ENCODE measurements at regions not wholly inside any gene's neighbourhood (a gene's known extent, or its start where the extent isn't known, plus 50 kb on each side); places are given as distances from the start of the nearest gene placed in this dataset.

DNA sequence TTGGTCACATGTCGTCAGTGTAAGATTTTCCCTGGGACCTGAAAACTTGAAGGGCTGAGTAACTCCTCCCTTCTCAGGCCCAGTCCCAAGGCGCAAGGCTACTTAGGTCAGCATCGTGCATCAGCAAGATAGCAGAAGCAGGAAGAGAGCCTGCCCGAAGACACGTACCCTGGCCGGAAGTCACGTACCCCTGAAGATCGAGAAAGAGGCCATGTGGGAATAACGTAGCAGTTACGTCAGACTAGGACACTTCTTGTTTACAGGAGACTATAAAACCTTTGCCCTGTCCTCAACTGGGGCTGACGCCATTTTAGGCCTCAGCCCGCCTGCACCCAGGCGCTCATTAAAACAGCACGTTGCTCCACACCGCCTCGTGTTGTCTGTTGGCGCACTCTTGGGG is 114.3 kb upstream of the GALNT17 start:
- Histone ChIP-seq H3K4me1 (ENCODE audit: control insufficient read depth, extremely low read depth, insufficient read depth, low read length) (no peaks in the 10 kb centered on the region), H3K4me2 (ENCODE audit: insufficient read depth, low read length) (no peak overlapping the region), H4K20me1 (replicated peaks; ENCODE audit: control insufficient read depth, extremely low read depth, insufficient read depth, low read length) (no peaks in the 10 kb centered on the region), H3K4me3 (replicated peaks in 1 of 3; ENCODE audit: insufficient read depth in 1 of 3, low read depth in 1 of 3, low read length in 3 of 3) (no peak overlapping the region), H2AFZ (ENCODE audit: low read depth, low read length) (no peak overlapping the region), H3K36me3 (ENCODE audit: control insufficient read depth in 2 of 2, extremely low read depth in 1 of 2, insufficient read depth in 2 of 2, low read length in 2 of 2) (no peaks in the 10 kb centered on the region), H3K79me2 (ENCODE audit: control insufficient read depth, insufficient read depth, low read length) (no peaks in the 10 kb centered on the region), H3K9me1 (replicated peaks; ENCODE audit: control insufficient read depth, extremely low read depth, insufficient read depth, low read length) (no peaks in the 10 kb centered on the region), H3K27me3 (ENCODE audit: control insufficient read depth in 2 of 2, insufficient read depth in 2 of 2, low read length in 2 of 2) (no peaks in the 10 kb centered on the region), H3K9me3 (replicated peaks; ENCODE audit: control insufficient read depth, insufficient read depth, low read length) (peaks cover 9% of the 10 kb centered on the region), H3K9ac (replicated peaks; ENCODE audit: extremely low read depth, insufficient read depth, low read length) (no peak overlapping the region), H3K27ac (ENCODE audit: insufficient read depth, low read depth, low read length) (no peak overlapping the region)
- FAIRE-seq (no peak), DNase-seq (ENCODE audit: low read depth, low spot score) (no peak)
- ChIA-PET POLR2A (no interaction called here), CTCF (no interaction called here)
- TF ChIP-seq JUN (IDR thresholded peaks at IDR 0.05; ENCODE audit: borderline replicate concordance, insufficient read depth, insufficient read length, low read depth): no peak
- TF ChIP-seq, protein P1, sequence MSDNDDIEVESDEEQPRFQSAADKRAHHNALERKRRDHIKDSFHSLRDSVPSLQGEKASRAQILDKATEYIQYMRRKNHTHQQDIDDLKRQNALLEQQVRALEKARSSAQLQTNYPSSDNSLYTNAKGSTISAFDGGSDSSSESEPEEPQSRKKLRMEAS (IDR thresholded peaks at IDR 0.05; ENCODE audit: insufficient read depth, insufficient read length): no peak
- TF ChIP-seq POLR2AphosphoS5 (IDR thresholded peaks at IDR 0.05; ENCODE audit: insufficient read depth, low read depth, low read length): no peak
- intact Hi-C loops (cut with micrococcal nuclease): no loop called here
- no TSS peak for BruUV-seq (replicated peaks)
- dilution Hi-C loops (cut with MboI; ENCODE audit: extremely low pct_ligation_motif_present, low sequenced_read_pairs): no loop called here

DNA sequence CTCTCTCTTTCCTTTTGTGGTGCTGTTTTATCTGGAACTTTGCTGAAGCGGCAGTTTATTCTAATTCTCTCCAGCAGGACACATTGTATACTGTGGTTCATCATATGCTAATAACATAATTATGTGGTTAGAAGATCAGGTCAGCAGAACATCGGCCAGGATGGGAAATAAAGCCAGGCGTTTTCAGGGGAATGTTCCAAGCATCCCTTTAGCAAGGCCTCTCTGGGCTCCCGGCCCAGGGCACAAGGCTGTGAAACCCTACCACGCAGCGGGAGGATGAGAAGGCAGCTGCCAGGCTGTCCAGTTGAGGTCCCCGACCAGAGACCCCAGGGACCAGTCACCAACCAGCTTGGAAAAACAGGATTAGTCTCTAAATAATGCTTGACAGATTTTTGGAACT is 112.2 kb upstream of the GALNT17 start:
- H3K36me3 ChIP-seq (ENCODE audit: control insufficient read depth in 2 of 2, extremely low read depth in 1 of 2, insufficient read depth in 2 of 2, low read length in 2 of 2): no peaks in the 10 kb centered on the region
- H2AFZ ChIP-seq (ENCODE audit: low read depth, low read length): no peak overlapping the region
- no peaks in the 10 kb centered on the region for H4K20me1 ChIP-seq (replicated peaks; ENCODE audit: control insufficient read depth, extremely low read depth, insufficient read depth, low read length)
- no peaks in the 10 kb centered on the region for H3K79me2 ChIP-seq (ENCODE audit: control insufficient read depth, insufficient read depth, low read length)
- no peaks in the 10 kb centered on the region for H3K9me1 ChIP-seq (replicated peaks; ENCODE audit: control insufficient read depth, extremely low read depth, insufficient read depth, low read length)
- dilution Hi-C loops (cut with MboI; ENCODE audit: extremely low pct_ligation_motif_present, low sequenced_read_pairs) (no loop called here), intact Hi-C loops (cut with micrococcal nuclease) (no loop called here)
- H3K4me3 ChIP-seq (replicated peaks in 1 of 3; ENCODE audit: insufficient read depth in 1 of 3, low read depth in 1 of 3, low read length in 3 of 3): no peak overlapping the region
- ChIA-PET CTCF (no interaction called here), POLR2A (no interaction called here)
- TF ChIP-seq, protein P2, sequence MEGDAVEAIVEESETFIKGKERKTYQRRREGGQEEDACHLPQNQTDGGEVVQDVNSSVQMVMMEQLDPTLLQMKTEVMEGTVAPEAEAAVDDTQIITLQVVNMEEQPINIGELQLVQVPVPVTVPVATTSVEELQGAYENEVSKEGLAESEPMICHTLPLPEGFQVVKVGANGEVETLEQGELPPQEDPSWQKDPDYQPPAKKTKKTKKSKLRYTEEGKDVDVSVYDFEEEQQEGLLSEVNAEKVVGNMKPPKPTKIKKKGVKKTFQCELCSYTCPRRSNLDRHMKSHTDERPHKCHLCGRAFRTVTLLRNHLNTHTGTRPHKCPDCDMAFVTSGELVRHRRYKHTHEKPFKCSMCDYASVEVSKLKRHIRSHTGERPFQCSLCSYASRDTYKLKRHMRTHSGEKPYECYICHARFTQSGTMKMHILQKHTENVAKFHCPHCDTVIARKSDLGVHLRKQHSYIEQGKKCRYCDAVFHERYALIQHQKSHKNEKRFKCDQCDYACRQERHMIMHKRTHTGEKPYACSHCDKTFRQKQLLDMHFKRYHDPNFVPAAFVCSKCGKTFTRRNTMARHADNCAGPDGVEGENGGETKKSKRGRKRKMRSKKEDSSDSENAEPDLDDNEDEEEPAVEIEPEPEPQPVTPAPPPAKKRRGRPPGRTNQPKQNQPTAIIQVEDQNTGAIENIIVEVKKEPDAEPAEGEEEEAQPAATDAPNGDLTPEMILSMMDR (IDR thresholded peaks at IDR 0.05; ENCODE audit: extremely low read depth in 1 of 2, insufficient read depth in 1 of 2, low read depth in 1 of 2, low read length in 2 of 2): no peak
- TF ChIP-seq POLR2A (IDR thresholded peaks at IDR 0.05; ENCODE audit: low read depth, low read length): no peak
- no peak for TF ChIP-seq JUN (IDR thresholded peaks at IDR 0.05; ENCODE audit: borderline replicate concordance, insufficient read depth, insufficient read length, low read depth)
- no peak for TF ChIP-seq FOS (IDR thresholded peaks at IDR 0.05; ENCODE audit: borderline replicate concordance, insufficient read depth, low read length)
- no peak for TF ChIP-seq EZH2 (IDR thresholded peaks at IDR 0.05; ENCODE audit: borderline replicate concordance, low read depth, low read length, severe bottlenecking)
- TF ChIP-seq POLR2AphosphoS5 (IDR thresholded peaks at IDR 0.05; ENCODE audit: insufficient read depth, low read depth, low read length): no peak
- DNase-seq (ENCODE audit: low read depth, low spot score) (no peak), FAIRE-seq (no peak)
- H3K9ac ChIP-seq (replicated peaks; ENCODE audit: extremely low read depth, insufficient read depth, low read length): no peak overlapping the region
- no TSS peak for BruUV-seq (replicated peaks)
- no peaks in the 10 kb centered on the region for H3K27me3 ChIP-seq (ENCODE audit: control insufficient read depth in 2 of 2, insufficient read depth in 2 of 2, low read length in 2 of 2)
- H3K4me2 ChIP-seq (ENCODE audit: insufficient read depth, low read length): no peak overlapping the region
- H3K27ac ChIP-seq (ENCODE audit: insufficient read depth, low read depth, low read length): no peak overlapping the region
- no peaks in the 10 kb centered on the region for H3K4me1 ChIP-seq (ENCODE audit: control insufficient read depth, extremely low read depth, insufficient read depth, low read length)
- peaks cover 9% of the 10 kb centered on the region for H3K9me3 ChIP-seq (replicated peaks; ENCODE audit: control insufficient read depth, insufficient read depth, low read length)
